SK-N-SH treated with all-trans-retinoic acid at 6 μM for 48 hours (cell line): ENCODE measurements at regions not wholly inside any gene's neighbourhood (a gene's known extent, or its start where the extent isn't known, plus 50 kb on each side); places are given as distances from the start of the nearest gene placed in this dataset.

ENCODE experiments used
- ARNTL ChIP-seq: fragments of 450-650 bp; formaldehyde crosslinking; IDR thresholded peaks from 2 replicates; pipeline ENCODE4 v1.5.0; 2020; ENCODE audit warnings: low read depth, mild to moderate bottlenecking, moderate library complexity, borderline replicate concordance
- CREB5 ChIP-seq: fragments of 250-450 bp; sonication (Bioruptor Pico); IDR thresholded peaks from 2 replicates; pipeline ENCODE4 v1.5.1; 2020; ENCODE audit warnings: low read depth, mild to moderate bottlenecking, moderate library complexity
- CSDC2 ChIP-seq: fragments of 250-450 bp; sonication (Bioruptor Pico); IDR thresholded peaks from 2 replicates; pipeline ENCODE4 v1.5.0; 2020; ENCODE audit warnings: mild to moderate bottlenecking, moderate library complexity
- ESRRG ChIP-seq: fragments of 250-450 bp; sonication (Bioruptor Pico); IDR thresholded peaks from 2 replicates; pipeline ENCODE4 v1.6.1; 2021; ENCODE audit warnings: mild to moderate bottlenecking
- GLIS3 ChIP-seq: fragments of 250-450 bp; sonication (Bioruptor Pico); IDR thresholded peaks from 2 replicates; pipeline ENCODE4 v1.5.0; 2020; ENCODE audit warnings: mild to moderate bottlenecking, moderate library complexity
- PPARA ChIP-seq: fragments of 250-450 bp; sonication (Bioruptor Pico); IDR thresholded peaks from 2 replicates; pipeline ENCODE4 v1.5.0; 2020; ENCODE audit warnings: mild to moderate bottlenecking, borderline replicate concordance

GRCh38 chr3:4060603-4061002 is 242.6 kb upstream of the SETMAR start:
- TF ChIP-seq GLIS3 (CRISPR knock-in tag) (no peak), CREB5 (CRISPR knock-in tag) (no peak), CSDC2 (CRISPR knock-in tag) (no peak), ARNTL (CRISPR knock-in tag) (no peak), PPARA (CRISPR knock-in tag) (no peak), ESRRG (CRISPR knock-in tag) (no peak)
